ENCODE measurements at regions not wholly inside any gene's neighbourhood (a gene's known extent, or its start where the extent isn't known, plus 50 kb on each side); places are given as distances from the start of the nearest gene placed in this dataset.

GRCh38 chr7:79531905-79532664 is 78.6 kb upstream of the MAGI2 start:
- no peak for DNase-seq
- Histone ChIP-seq H3K9me3 (no peaks in the 10 kb centered on the region), H3K36me3 (no peaks in the 10 kb centered on the region), H3K4me3 (no peak overlapping the region), H3K27ac (no peak overlapping the region), H3K27me3 (no peaks in the 10 kb centered on the region), H3K9ac (ENCODE audit: low read depth in 2 of 2, low read length in 2 of 2) (no peak overlapping the region), H3K4me1 (no peaks in the 10 kb centered on the region)
- TF ChIP-seq, protein P1, sequence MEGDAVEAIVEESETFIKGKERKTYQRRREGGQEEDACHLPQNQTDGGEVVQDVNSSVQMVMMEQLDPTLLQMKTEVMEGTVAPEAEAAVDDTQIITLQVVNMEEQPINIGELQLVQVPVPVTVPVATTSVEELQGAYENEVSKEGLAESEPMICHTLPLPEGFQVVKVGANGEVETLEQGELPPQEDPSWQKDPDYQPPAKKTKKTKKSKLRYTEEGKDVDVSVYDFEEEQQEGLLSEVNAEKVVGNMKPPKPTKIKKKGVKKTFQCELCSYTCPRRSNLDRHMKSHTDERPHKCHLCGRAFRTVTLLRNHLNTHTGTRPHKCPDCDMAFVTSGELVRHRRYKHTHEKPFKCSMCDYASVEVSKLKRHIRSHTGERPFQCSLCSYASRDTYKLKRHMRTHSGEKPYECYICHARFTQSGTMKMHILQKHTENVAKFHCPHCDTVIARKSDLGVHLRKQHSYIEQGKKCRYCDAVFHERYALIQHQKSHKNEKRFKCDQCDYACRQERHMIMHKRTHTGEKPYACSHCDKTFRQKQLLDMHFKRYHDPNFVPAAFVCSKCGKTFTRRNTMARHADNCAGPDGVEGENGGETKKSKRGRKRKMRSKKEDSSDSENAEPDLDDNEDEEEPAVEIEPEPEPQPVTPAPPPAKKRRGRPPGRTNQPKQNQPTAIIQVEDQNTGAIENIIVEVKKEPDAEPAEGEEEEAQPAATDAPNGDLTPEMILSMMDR (IDR thresholded peaks at IDR 0.05): no peak
- intact Hi-C loops (cut with DNase I): no loop called here

DNA sequence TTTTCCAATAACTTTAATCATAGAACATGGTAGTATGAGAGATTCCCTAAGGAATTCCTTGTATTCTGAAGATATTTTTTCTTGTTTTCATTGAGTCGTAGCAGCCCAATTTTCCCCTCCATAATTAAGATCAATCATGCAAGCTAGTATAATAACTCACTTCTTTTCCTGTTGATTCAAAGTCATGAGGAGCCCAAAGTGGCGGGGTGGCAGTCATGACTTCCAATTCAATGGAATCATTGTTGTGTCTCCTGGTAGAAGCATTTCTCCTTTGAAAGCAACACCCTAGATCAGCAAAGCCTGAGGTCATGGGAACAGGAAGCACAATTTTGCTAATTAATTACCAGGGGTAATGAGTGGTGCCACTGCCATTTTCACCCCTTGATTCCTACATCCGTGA is 77.6 kb upstream of the MAGI2 start:
- H3K9me3 ChIP-seq: no peaks in the 10 kb centered on the region
- intact Hi-C loops (cut with DNase I): no loop called here
- H3K4me3 ChIP-seq: no peak overlapping the region
- DNase-seq: no peak
- TF ChIP-seq, protein P1 (IDR thresholded peaks at IDR 0.05): no peak
- H3K9ac ChIP-seq (ENCODE audit: low read depth in 2 of 2, low read length in 2 of 2): no peak overlapping the region
- no peak overlapping the region for H3K27ac ChIP-seq
- no peaks in the 10 kb centered on the region for H3K27me3 ChIP-seq
- H3K36me3 ChIP-seq: no peaks in the 10 kb centered on the region
- no peaks in the 10 kb centered on the region for H3K4me1 ChIP-seq

DNA sequence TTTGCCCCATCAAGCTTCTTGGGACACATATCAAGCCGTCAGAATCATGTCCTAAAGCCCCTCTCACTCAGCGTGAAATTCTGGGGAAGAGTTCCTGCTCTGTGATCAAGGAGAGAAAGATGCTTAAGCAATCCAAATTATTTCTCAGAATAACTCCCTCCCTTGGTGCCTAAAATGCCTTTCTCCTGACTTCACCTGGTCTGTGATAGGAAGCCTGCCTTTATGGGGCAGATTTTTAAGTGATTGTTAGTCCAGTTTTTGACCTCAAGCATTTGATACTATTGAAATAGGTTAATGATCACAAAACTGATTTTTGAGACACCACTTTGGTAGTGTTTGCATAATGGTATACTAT is 76.4 kb upstream of the MAGI2 start:
- no peak for DNase-seq
- Histone ChIP-seq H3K27me3 (no peaks in the 10 kb centered on the region), H3K36me3 (no peaks in the 10 kb centered on the region), H3K4me1 (no peaks in the 10 kb centered on the region), H3K9ac (ENCODE audit: low read depth in 2 of 2, low read length in 2 of 2) (no peak overlapping the region), H3K4me3 (no peak overlapping the region), H3K27ac (no peak overlapping the region), H3K9me3 (no peaks in the 10 kb centered on the region)
- TF ChIP-seq, protein P1 (IDR thresholded peaks at IDR 0.05): no peak
- intact Hi-C loops (cut with DNase I): no loop called here

DNA sequence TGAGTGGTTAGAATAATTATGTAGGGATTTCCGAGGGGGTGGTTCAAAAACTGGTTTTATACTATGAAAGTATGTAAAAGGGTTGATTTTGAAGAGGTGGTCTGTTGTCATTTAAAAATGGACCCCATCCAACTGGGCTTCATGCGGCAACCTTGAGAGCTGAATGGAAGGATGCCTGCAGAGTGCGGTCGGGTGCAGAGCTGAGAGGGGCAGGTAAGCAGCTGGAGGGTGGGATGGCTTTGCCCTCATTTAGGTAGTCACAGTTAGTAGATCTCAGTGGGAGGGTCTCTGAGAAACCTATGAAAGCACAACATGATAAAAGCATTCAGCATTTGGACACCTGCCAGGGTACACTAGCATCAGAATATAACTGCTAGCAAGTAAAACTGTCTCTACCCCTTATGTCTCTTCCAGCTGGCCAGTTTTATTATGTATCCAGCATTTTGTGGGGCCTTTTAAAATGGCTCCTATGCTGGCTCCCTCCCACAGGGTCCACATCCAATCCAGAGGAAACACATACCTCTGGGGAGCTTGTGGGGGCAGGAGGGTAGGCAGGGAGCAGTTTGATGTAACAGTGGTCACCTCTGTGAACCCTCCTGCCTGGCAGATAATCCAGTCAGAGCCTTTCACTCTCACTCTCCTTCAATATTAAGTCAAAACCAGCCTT is 75.9 kb upstream of the MAGI2 start:
- intact Hi-C loops (cut with DNase I): no loop called here
- DNase-seq: no peak

DNA sequence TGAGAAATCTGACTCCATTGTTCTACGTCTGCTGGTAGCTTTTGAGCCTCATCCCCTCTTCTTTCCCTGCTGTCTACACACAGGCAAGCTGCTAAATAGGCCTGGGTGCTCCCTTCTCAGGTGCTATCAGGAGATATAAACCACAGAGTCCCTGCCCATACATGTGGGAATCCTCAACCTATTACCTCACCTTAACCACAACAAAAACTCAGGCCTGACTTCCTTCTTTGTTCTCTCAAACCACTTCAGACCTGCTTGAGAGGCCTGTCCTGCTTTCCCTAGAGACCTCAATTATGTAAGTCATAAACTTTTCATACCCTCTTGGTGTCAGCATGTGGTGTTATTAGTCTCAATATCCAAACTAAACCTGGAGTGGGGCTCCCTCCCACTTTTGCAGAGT is 75.0 kb upstream of the MAGI2 start:
- H3K9ac ChIP-seq (ENCODE audit: low read depth in 2 of 2, low read length in 2 of 2): no peak overlapping the region
- no peaks in the 10 kb centered on the region for H3K9me3 ChIP-seq
- no peaks in the 10 kb centered on the region for H3K27me3 ChIP-seq
- TF ChIP-seq, protein P1 (IDR thresholded peaks at IDR 0.05): no peak
- no peaks in the 10 kb centered on the region for H3K36me3 ChIP-seq
- no peak overlapping the region for H3K4me3 ChIP-seq
- intact Hi-C loops (cut with DNase I): no loop called here
- H3K27ac ChIP-seq: no peak overlapping the region
- no peaks in the 10 kb centered on the region for H3K4me1 ChIP-seq
- no peak for DNase-seq

More for the DNA sequence above, 75.9 kb upstream of the MAGI2 start:
- no peaks in the 10 kb centered on the region for H3K27me3 ChIP-seq
- no peaks in the 10 kb centered on the region for H3K9me3 ChIP-seq
- no peak overlapping the region for H3K27ac ChIP-seq
- TF ChIP-seq, protein P1 (IDR thresholded peaks at IDR 0.05): no peak
- H3K36me3 ChIP-seq: no peaks in the 10 kb centered on the region
- no peaks in the 10 kb centered on the region for H3K4me1 ChIP-seq
- no peak overlapping the region for H3K9ac ChIP-seq (ENCODE audit: low read depth in 2 of 2, low read length in 2 of 2)
- no peak overlapping the region for H3K4me3 ChIP-seq

Data from colonic mucosa (tissue), 4 donors.